Middle frontal gyrus (tissue), 1 donor: ENCODE measurements at regions not wholly inside any gene's neighbourhood (a gene's known extent, or its start where the extent isn't known, plus 50 kb on each side); places are given as distances from the start of the nearest gene placed in this dataset.
A peak's percentile ranks its signal among the peaks of the same experiment; 100 is the strongest.
"Not testable (repeated sequence)": the region's sequence is repeated elsewhere in the genome, so short reads cannot be mapped to it uniquely, and the experiment has no call there.

Experiments
- DNase-seq: peaks from one replicate; pipeline ENCODE4 v3.0.0-alpha.2; 2015; ENCODE audit warnings: low spot score; ENCODE audit errors: extremely low spot score

DNA sequence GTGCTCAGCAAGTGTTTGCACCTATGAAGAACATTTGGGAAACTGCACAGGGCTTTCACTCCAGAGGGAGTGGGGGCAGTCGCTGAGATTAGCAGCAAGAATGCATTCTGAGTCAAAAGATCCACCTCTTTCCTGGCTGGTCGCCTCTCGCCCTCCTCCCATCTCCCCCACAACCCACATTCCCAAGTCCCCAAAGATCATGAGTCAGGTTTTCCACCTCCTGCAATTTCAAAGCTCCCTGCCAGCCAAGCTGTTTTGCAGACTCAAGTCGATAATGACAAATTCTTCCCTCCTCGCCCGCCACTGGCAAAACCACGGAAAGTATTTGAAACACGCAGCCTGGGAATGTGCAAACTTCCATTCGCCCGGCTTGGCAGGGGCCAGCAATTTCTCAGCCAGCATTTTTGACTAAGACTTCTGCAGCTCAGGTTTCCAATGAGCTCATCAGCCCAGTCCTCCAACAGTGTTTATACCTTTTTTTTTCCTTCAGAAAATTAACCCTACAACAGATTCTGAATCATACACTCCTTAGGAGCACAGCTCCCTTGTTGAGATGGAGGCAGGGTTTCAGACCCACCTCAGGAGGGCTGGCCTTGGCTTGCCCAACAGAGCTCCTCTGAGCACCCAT lies 181.4 kb downstream of the SMAD6 start:
- DNase-seq: peak; percentile 65

DNA sequence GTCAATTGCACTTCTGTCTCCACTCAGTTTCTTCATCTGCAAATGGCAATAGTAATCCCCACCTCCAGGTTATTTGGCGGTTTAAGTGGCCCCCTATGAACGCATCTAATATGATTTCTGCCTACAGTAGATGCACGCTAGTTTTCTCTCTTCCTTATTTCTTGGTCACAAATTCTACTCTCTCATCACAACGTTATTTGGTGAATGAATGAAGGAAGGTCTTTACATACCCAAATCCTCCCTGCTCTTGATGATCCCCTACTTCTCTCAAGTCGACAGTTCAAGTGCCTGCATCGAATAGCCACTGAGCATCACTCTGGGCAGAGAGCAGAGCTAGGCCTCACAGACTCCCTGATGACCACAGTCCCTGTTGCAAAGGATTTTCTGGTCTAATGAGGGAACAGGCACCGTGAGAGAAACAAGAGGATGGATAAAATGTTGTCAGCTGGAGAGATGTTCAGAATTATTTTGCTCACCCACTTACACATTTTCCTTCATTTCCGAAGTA lies 181.2 kb upstream of the SMAD3 start:
- no peak for DNase-seq

DNA sequence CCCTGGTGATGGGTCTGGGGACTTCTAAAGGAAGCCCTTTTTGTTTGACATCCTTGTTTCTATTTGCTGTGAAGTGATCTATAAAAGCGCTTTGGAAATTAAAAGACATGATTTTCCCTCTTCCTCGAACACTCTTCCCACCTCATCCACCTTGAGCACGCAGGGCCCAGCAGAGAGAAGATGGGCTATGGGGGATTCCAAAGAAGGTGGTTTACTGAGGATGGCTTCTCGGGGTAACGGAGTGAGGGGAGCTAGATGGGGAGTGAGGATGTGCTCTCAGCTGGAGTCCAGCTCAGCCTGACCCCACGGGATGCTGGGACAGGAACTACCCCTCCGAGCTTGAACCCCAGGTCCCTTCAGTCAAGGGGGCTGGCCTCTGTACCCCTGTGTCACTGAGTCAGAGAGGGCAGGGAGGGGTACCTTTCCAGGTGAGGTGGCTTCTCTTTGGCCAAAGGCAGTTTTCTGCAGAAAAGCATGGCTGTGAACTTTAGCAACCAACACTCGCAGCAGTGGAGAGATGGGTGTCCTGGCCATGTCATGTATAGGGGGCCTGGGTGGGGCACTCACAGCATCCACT lies 180.7 kb upstream of the SMAD3 start:
- DNase-seq: no peak

DNA sequence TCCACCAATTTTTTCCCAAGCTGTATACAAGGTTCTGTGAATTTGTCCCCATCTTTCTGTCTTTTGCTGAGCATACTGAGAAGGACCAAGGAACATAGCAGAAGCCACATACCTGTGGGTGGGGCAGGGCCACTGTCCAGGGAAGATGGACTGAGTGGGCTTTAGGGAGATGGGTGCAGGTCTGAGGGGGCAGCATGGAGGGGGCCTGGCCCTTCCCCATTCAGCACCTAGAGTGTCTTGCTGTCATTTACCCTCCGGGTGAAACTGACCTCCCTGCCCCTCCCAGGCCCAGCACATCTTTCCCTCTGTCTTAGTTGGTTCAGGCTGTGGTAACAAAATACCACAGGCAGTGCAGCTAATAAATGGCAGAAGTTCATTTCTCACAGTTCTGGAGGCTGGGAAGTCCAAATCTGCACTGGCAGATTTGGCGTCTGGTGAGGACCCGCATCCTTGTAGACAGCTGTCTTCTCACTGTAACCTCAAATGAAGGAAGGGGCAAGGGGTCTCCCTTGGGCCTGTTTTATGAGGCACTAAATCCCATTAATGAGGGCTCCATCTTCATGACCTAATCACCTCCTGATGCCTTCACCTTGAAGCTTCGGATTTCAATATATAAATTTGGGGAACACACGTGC lies 180.0 kb upstream of the SMAD3 start:
- no peak for DNase-seq

DNA sequence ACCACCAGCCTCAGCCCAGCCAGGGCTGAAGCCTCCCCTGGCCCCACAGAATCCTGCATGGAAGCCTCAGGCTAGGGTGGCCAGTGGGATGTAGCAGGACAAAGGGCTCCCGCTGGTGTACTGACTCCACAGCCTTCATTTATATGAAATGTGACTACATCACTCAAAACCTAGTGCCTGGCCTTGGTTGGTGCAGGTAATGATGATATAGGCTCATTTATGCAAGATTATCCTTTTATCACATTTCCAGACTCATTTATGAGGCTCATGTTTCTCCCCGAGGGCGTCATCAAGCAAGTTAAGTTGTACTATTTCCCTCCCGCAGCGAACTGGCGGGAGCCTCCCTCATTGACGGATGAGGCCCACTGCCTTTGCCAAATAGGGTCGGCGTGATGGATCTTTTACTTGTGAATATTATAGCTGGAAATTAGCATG lies 179.1 kb upstream of the SMAD3 start:
- DNase-seq: no peak

DNA sequence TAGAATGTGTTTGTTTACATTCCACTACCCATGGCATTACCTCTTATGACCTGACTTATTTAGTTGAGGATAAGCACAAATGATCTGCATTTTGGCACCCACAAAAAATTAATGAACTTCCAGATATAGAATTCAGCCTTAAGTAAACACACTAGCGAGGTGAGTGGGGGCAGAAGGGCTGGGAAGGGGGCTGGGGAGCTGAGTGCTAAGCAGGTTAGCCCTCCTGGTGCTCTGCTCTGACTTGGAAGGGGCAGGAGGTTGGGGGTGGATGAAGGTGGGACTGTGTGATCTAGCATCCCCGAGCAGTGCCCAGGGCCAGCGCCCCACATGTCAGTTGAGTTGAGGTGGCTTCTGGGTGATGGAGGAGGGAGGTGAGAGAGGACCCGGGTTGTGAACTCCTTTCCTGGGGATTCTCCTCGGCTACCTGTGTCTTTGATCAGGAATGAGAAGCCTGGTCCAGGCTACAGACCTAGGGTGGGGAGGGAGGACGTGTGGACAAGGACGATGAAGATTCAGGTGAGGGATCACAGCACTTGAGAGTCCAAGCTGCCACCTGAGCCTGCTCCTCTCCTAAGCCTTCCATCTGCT lies 178.6 kb upstream of the SMAD3 start:
- no peak for DNase-seq

DNA sequence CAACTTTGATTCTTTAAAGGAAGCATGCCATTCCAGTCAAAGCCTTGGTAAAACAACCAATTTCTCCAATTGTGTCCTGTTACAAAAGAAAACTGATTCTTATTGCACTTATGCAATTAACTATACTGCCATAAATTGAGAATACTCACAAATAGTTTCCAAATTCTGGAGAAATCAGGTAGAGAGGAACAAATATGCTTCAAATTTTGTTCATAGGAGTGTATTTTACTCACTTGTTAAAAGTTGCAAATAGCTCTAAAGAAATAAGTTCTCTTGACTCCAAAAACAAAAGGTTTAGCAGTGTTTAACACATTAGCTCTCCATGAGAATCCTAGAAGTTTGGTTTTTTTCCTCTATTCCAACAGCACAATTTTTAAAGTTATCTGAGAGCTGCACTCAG lies 176.1 kb upstream of the SMAD3 start:
- DNase-seq: not testable (repeated sequence)

DNA sequence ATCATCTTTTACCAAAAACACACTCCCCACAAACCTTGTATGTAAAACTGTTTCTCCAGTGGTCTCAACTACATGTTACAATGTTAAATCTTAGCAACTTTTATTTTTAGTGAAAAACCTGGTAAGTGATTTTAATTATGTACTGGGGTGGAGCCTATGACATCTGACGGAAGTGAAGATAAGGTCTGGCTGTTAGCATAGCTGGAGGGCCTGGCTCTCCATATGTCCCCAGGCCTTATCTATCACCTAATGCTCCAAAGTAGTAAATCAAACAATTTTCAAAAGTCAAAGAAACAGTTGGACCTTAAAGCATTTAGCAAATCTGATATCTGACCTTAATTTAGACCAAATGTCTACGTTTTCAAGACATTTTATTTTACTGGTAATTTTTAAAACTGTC lies 173.6 kb upstream of the SMAD3 start:
- no peak for DNase-seq

DNA sequence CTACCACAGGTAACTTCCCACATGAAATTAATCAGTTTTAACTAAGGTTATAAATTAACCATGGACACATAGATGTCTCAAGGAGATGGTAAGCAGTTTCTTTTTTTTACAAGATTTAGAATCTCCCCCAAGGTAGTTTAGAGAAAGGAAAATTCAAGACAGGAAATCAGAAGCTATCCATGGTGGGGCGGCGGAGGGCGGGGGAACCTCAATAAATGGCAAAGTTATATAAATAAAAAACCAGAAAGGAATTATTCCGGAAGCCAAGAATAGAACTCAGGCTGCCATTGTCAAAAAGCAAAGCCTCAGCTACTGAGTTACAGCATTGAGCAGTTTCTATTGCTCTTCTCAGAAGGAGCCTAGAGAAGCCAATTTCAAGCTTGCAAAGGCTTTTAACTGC lies 172.1 kb upstream of the SMAD3 start:
- no peak for DNase-seq

DNA sequence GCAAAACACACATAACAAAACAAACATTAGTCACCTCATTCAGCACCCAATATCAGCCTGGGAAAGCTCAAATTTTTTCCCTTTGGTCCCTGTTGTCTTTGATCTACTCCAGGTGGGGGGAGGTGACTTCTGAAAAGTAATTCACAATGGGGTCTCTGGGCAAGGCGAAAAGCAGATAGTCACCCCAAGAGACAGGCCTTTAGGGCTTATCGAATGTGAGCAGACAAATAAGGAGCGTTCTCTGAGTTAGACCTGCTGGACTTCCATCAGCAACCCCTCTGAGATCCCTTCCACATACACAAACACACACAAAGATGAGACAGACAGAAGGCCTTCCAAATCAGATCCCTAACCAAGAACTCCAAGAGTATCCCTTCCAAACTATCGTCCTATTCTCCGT lies 171.0 kb upstream of the SMAD3 start:
- no peak for DNase-seq

DNA sequence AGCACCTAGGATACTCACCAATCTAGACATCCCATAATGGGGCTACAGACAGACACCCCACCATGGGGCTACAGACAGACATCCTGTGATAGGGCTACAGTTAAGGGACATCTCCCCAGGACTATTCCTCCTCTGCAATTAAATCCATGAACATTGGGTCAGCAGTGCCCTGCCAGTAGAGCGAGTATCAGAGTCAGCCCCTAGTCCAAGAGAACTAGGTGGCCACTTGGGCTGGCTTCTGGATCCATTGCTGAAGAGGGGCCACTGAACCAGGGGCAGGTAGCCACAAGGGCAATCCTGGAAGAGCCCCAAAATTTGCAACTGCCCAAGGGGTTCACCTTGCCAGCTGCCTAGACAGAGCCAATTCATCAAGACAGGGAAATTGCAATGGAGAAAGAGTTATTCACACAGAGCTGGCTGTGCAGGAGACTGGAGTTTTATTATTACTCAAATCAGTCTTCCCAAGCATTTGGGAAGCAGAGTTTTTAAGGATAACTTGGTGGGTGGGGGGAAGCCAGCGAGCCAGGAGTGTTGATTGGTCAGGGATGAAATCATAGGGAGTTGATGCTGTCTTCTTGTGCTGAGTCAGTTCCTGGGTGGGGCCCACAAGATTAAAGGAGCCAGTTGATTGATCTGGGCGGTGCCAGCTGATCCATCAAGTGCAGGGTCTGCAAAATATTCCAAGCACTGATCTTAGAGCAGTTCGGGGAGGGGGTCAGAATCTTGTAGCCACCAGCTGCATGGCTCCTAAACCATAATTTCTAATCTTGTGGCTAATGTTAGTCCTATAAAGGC lies 170.2 kb upstream of the SMAD3 start:
- DNase-seq: no peak

DNA sequence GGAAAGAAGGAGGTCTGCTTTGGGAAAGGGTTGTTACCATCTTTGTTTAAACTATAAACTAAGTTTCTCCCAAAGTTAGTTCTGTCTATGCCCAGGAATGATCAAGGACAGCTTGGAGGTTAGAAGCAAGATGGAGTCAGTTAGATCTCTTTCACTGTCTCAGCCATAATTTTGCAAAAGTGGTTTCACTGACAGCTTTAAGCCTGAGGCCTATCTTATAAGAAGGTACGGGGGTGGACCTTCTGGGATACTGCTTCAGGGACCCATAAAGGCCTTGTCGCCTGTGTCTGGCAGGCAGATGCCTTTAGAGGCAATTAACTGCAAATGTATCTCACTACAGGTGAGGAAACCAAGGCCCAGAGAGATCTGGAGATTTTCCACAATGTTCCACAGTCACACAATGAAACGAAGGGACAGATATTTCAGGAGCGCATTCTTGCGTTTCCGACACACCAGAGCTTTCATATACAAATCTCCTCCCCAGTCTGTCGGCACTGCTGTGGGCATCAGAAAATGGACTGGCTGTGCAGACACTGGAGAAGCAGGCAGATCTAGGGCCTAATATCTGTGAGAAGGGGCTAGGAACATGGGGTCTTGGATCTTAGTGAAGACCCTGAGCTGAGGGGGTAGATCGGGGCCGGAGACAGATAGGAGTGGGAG lies 169.5 kb upstream of the SMAD3 start:
- DNase-seq: no peak

DNA sequence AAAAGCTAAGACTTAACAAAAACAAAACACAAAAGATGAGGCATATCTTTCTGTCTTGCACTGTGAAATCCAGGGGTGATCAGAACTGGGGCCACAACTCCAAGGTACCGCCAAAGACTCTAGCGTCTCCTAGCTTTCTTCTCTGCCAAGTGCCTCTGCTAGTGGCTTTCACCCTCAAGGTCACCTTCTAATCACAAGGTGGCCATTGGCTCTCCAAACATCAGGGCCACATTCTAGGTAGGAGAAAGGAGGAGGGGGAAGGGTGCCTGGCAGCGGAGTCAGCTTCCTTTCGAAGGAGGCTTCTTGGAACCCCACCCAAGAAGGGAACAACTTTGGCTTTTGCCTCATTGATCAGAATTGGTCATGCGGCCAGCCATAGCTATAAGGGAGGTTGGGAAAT lies 168.8 kb upstream of the SMAD3 start:
- DNase-seq: no peak

DNA sequence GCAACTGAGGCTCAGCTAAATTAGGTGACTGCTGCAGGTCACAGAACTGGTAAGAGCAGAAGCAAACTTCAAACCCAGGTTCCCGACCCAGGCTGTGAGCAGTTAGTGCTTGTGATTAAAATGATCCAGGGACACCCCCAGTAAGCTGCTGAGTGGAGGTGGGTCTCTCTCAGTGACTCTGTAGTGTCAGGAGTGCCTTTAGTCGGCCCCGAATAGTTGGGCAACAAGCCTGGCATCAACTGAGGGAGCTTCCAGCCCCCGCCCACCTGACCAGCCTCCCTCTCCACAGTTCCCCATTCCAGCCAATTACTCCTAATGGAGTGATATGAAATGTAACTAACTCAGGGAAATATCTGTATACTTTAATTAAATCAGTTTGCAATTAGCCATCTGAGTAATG lies 168.0 kb upstream of the SMAD3 start:
- DNase-seq: no peak

DNA sequence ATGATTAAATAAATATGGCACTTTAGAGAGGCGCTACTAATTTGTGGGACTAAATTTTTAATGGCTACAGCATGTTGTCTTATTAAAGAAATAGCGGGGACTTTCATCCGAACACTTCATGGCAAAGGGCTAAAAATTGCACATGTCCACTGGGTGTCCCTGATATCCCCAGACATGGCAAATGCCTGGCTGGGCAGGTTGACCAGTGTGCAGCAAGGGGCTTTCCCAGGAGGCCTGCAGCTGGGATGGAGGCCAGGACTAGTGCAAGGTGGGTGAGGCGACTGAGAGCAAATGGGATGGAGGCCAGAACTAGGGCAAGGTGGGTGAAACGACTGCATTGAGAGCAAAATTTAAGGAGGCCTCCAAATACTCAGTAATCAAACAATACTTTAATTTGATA lies 167.4 kb upstream of the SMAD3 start:
- no peak for DNase-seq

DNA sequence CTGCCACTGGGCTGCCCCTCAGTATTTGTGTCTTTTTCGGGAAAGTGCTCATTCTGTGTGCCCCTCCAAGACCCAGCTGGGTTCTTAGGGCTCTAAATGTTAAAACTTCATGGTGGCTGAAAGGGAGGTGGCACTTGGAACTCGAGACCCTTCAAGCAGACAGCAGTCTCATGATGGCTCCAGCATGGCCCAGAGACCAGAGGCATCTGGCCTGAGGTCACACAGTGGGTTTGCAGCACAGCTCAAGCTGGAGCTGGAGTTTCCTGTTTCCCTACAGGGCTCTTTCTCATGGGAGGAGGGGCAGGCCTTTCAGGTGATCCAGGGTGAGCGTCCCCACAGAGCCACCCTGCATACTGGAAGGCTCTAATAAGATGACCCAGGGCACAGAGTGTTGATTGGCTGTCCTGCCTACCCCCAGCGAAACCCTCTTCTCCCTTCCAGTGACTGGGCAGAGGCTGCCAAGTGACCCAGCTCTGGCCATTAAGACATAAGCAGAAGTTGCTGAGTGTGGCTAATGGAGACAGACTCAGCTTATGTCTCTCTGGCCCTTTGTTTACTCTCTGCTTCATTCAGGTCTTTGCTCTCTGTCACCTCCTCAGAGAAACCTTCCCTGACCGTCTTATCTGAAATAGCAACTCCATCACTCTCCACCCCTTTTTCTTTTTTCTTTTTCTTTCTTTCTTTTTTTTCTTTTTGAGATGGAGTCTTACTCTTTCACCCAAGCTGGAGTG lies 166.6 kb upstream of the SMAD3 start:
- DNase-seq: no peak

DNA sequence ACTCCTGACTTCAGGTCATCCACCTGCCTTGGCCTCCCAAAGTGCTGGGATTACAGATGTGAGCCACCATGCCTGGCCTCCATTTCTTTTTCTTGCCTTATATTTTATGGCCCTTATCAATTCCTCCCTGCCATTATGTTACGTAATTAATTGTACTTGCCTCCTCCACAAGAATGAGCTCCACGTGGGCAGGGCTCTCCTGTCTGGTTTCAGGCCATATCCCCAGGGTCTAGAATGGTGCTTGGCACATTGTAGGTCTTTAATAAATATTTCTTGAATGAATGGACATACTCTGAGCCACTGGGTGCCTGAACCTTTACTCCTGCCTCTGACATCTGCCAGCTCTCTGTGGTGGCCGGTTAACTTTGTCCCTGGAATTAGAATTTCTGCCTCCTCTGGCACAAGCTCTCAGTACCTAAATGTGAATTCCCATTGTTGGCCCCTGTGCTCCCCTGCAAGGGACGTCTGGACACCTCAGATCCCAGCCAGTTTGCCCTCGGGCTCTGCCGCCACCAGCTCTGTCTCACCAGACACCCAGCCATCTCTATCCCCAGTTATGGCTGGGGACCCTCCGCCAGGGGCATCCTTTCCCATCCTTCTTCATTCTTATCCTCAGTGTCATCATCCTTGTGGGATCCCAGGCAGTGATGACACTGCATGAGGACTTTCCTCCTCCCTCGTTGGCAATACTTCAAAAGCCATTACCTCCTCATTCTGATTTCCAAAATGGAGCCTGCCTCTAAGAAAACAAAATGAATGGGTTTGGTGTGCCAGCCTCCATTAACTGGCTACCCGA lies 165.6 kb upstream of the SMAD3 start:
- no peak for DNase-seq

DNA sequence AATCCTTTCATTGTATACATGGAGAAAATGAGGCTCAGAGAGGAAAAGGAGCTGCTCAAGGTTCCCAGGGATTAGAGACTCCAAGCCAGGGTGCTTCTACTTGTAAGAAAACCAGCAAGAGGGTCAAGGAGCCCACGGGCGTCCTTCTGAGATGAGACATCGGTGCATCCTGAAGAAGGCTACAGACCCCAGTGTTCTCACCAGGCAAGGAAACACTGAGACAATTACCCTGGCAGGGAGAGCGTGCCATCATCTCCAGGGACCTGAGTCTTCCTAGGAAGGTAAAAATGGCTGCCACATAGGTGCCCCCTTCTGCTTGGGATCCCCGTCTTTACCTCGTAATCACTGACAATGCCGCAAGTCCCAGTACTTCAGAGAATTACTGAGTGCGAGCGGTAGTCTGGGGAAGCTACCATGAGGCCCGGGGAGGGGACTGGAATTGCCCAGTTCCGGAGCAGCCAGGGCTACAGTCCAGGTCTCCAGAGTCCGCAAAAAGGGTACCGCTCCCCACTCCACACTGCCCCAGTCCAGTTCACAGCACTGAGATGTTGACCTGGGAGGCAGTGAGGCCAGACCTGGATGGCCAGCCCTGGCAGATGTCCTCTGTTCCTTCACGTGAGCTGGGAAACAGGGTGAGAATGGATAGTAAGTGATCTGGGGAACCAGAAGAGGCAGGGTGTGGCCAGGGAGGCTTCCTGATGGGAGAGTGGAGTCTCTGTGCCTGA lies 164.7 kb upstream of the SMAD3 start:
- no peak for DNase-seq
